Dermis blood vessel endothelial cell (primary cell): ENCODE measurements at regions not wholly inside any gene's neighbourhood (a gene's known extent, or its start where the extent isn't known, plus 50 kb on each side); places are given as distances from the start of the nearest gene placed in this dataset.
"Not testable (repeated sequence)": the region's sequence is repeated elsewhere in the genome, so short reads cannot be mapped to it uniquely, and the experiment has no call there.

ENCODE experiments used
- DNase-seq: peaks from one replicate; pipeline ENCODE4 v3.0.0; 2010

DNA sequence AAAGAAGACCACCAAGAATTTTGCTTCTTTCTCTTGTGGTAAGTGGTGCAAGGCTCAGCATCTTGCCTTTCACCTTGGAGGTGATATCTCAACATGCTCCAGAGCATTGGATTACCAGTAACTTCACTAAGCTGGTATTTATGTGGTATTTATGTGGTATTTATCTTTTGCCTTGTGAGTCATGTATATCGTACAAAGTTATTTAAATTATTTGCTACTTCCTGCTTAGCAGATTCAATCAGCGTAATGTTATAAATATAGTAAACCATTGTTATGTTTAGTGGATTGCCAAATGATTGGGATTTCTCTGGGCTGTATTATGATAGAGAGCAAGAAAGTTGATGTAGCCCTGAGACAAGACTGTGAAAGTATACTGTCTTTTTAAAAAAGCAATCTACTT lies 366.4 kb downstream of the IPO8 start:
- no peak for DNase-seq

GRCh38 chr12:30323008-30323407 lies 372.7 kb downstream of the IPO8 start:
- DNase-seq, result no peak

- no peak for DNase-seq
Measured at GRCh38 chr12:30320561-30320960, 375.1 kb downstream of the IPO8 start.

GRCh38 chr12:30314506-30315100 lies 381.1 kb downstream of the IPO8 start:
- DNase-seq, result no peak

DNA sequence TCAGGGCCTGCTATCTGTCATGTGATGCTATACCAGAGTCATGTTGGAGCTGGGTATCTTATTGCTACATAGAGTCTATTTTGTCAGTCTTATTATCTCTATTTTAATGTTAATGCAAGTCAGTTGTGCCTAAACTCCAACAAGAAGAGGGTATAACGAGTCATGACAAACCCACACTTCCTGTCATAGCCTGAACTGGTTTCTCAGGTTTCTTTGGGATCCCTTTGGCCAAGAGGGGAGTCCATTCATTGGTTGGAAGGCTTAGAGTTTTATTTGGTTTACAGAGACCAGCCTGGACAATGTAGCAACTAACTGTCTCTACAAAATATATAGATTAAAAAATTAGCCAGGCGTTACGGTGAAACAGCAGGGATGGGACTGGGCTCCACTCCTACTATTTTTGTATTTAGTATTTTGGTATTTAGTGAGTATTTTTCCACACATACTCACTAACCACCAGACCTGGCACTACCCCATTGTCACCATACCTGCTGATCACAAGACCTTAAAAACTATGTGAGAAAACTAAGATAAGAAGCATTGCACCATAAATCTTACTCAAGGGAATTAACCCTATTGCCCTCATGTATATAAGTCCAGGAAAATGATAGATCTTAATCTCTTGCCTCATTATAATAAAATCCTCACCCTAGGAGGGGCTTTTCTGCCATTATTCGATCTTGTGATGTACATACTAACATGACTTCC lies 387.5 kb downstream of the IPO8 start:
- no peak for DNase-seq

DNA sequence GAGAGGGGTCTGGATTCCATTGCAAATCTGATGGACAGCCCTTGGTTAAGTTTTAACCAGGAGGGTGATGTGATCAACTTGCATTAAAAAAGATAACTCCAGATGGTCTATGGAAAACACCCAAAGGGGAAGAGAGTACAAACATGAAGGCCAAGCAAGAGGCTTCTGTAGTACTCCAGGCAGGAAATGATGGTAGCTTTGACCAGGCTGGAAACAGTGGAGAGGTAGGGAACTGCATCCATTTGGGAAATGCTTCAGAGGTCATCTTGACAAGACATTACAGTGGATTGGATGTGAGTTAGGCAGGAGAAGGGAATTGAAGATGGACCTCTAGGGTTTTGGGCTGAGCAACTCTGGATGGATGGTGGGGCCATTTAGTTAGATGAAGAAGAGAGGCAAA lies 391.1 kb downstream of the IPO8 start:
- no peak for DNase-seq

DNA sequence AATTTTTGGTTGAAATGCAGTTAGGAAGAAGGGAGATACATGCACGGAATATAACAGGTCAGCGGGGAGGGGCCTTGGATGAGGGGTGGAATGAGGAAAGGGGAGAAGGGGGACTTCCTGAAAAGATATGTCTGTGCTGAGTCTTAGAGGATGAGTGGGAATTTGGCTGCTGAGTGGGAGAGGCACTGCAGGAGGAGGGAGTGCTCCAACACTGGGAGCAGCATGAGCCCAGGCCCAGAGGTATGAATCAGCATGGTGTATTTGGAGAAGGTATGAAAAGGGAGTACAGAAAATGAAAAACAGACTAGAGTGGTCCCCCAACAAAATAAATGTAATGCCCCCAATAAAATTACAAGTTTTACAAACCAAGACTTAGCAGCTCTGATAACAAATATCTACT lies 394.4 kb downstream of the IPO8 start:
- no peak for DNase-seq

- DNase-seq, result no peak
Measured at GRCh38 chr12:30296486-30296885, 399.2 kb downstream of the IPO8 start.

GRCh38 chr12:30286345-30286926 lies 409.2 kb downstream of the IPO8 start:
- DNase-seq, result peak; percentile 70

- no peak for DNase-seq
Measured at GRCh38 chr12:30278401-30278800, 417.3 kb downstream of the IPO8 start.

DNA sequence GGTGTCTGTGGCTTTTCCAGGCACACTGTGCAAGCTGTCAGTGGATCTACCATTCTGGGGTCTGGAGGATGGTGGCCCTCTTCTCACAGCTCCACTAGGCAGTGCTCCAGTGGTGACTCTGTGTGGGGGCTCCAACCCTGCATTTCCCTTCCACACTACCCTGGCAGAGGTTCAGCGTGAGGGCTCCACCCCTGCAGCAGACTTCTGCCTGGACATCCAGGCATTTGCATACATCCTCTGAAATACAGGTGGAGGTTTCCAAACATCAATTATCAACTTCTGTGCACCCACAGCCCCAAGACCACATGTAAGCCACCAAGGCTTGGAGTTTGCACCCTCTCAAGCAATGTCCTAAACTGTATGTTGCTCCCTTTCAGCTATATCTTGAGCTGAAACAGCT lies 423.2 kb downstream of the IPO8 start:
- DNase-seq, result not testable (repeated sequence)

- no peak for DNase-seq
Measured at GRCh38 chr12:30269496-30269895, 426.2 kb downstream of the IPO8 start.

- DNase-seq, result no peak
Measured at GRCh38 chr12:30268041-30268440, 427.6 kb downstream of the IPO8 start.

DNA sequence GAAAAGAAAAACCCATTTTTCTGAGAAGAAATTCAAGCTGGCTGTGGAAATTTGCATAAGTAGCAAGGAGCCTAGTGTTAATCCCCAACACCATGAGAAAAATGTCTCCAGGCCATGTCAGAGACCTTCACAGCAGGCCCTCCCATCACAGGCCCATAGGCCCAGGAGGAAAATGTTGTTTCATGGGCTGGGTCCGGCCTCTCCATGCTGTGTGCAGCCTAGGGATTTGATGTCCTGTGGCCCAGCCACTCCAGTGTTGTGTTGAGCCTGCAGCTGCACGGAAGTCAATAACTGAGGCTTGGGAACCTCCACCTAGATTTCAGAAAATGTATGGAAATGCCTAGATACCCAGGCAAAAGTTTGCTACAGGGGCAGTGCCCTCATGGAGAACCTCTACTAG lies 432.2 kb downstream of the IPO8 start:
- no peak for DNase-seq

GRCh38 chr12:30257618-30258017 lies 438.1 kb downstream of the IPO8 start:
- DNase-seq, result no peak

DNA sequence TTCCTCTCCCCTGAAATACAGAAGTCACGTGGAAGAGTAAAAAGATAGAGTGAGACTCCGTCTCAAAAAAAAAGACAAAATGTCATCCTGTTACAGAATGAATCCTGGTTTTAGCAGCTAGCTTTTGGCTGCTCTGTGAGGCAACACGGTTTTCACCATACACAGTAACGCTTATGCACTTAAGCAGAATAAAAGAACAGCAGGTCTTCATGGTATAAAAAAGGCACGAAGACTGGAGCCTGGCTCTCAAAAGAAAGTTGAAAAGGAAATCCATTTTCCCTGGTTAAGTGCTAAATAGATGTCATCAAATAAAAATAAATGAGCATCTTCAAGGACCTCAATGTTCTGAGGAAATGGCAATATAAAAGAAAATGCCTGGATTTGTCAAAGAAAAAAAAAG lies 444.1 kb downstream of the IPO8 start:
- DNase-seq, result no peak

DNA sequence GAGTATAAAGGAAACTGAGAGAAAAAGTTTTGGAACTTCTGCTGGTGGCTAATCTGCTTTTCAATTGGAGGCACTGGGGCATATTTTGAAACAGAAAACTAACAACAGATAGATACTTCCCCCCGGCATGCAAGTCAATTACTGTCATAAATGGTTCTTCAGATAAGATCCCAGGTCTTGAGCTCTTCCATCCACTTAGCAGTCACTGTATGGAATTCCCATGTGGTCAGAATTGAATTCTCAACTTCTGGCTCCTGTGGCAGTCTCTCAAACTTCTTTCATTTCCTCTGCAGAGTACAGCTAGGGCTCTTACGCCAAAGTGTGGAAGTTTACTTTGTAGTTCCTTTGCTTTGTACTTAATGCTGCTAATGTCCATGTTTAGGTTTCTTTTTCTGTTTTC lies 452.2 kb downstream of the IPO8 start:
- no peak for DNase-seq

DNA sequence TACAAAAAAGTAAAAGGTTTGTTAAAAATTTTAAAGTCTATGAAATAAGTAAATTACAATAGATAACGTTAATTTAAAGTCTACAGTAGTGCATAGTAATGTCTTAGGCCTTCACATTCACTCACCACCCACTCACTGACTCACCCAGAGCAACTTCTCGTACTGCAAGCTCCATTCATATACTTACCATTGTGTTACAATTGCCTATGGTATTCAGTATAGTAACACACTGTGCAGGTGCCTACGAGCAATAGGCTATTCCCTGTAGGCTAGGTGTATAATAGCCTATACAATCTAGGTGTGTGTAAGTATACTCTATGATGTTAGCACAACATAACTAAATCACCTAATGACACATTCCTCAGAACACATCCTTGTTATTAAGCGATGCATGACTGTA lies 435.3 kb upstream of the TMTC1 start:
- no peak for DNase-seq

DNA sequence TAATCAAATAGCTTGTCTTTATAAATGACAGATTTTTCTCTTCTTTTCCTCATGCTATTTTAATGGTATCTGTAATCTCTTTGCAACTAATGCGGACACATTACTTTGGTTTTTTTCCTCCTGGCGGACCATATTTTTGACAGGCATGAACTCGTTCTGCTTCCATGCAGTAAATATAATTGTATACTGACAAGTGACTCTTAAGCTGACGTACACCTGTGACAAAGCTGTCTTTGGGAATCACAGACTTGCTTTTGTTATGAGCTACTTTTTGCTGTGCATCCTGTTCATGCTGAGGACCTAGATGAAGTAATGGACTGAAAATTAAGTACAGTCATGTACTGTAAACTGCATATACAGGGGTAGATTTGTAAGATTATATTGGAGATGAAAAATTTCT lies 434.3 kb upstream of the TMTC1 start:
- DNase-seq, result no peak

DNA sequence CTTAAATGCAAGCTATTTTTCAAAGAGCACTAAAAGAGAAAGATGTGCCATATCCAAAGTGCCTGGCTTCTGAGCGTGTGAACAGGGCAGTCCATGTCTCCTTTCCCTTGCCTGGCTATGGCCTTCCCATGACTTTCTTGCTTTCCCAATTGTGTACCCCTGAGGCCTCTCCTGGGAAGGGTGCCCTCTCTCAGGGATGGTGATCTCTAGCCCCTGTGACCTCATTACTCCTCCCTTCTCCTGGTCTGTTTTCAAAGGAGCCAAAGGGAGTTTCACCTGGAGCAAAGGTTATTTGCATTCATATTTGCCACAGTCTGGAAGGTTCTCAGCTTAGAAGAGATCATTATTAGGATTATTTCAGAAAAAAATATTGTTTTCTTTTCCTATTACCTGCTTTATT lies 429.4 kb upstream of the TMTC1 start:
- no peak for DNase-seq

GRCh38 chr12:30211743-30212142 lies 428.0 kb upstream of the TMTC1 start:
- no peak for DNase-seq

DNA sequence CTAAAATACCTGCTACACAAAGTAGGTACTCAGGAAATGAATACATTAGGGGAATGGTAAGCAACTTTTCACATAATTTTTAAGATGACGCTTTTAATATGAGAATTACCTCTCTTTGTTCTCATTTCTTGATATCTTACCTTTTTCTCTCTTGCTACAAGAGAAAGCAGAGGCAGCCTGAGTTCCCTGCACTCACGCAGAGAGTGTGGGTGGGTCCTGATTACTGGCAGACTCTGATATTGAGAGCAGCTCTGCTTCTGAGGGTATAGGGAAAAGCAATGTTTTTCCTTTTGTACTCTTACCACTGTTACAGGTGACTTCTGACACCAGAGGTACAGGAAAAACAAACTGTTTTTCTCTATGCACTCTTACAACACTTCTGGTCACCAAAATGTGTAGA lies 420.2 kb upstream of the TMTC1 start:
- no peak for DNase-seq

GRCh38 chr12:30202521-30203254 lies 418.9 kb upstream of the TMTC1 start:
- no peak for DNase-seq
